GM19468 (cell line): ENCODE measurements at regions not wholly inside any gene's neighbourhood (a gene's known extent, or its start where the extent isn't known, plus 50 kb on each side); places are given as distances from the start of the nearest gene placed in this dataset.
"Not testable (repeated sequence)": the region's sequence is repeated elsewhere in the genome, so short reads cannot be mapped to it uniquely, and the experiment has no call there.

ENCODE experiments used
- ATAC-seq: cut with Tn5 transposase; IDR thresholded peaks from one replicate; pipeline ENCODE4 v1.9.1; 2021; ENCODE audit warnings: mild to moderate bottlenecking, moderate library complexity, moderate number of reproducible peaks; ENCODE audit not compliant: unreplicated experiment; ENCODE audit errors: extremely low read depth

DNA sequence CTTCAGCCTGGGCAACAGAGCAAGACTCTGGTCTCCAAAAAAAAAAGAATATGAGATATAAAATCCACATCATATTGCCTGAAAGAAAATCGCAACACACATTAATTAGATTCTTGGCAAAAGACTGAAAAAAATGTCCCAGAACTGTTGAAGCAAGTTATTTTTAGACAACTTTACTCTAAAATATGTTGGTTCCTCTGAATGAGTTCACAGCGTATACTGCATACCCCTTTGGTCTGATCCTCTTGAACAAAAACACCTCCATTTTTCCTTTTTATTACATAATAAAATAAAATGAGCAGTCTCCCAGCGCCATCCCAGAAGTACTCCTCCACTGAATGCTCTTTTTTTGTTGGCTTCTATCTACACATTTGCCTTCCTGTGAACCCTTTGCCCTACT, 126.0 kb upstream of the TMEM170B start:
- no peak for ATAC-seq

DNA sequence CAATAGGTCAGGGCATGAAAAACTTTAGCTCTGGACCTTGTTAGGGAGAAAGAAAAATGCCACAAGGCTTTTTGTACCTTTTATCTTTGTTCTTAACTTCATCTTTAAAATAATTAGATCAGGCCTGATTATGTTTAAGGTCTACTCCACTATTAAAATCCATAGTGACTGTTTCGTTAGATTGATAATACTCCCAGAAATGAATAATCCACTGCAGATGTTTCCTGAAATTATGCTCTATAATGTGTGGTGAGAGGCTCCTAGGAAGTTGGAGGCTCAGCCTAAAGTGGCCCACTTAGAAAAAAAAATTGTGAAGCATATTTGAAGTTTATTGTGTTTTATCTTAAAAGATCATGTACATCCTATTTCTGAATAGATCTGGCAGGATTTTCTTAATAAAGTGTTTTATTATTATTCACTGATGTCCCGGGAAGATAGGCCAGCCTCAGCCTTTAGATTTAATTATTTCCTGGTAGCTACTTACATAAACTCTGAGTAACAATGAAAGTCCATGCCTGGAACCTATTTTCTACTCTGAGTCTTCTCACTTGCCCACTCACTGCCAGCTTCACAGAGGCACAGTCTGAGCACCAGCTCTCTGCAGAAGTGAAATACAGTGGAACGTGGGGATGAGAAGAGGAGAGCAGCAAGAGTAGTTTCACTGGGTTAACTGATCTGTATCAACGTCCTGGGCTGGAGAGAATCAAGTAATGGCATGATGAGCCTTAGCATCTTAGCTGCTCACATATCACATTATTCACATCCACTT, 126.8 kb upstream of the TMEM170B start:
- peak; percentile 64 for ATAC-seq

DNA sequence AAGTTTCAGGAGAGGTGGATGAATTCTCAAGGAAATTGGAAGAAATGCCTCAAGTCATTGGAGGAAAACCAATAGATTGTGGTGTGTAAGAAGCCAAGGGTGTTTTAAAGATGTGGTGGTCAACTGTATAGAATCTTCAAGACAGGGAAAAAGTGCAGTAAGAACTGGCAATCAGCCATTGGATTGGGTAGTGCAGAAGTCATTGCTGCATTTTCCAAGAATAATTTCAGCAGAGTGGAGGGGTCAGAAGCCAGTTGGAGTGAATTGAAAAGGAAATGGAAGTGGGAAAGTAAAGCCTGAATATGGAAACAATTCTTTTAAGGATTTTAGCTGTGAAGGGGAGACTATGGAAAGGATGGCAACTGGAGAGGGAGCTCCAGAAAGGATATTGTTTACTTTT, 128.2 kb upstream of the TMEM170B start:
- no peak for ATAC-seq

DNA sequence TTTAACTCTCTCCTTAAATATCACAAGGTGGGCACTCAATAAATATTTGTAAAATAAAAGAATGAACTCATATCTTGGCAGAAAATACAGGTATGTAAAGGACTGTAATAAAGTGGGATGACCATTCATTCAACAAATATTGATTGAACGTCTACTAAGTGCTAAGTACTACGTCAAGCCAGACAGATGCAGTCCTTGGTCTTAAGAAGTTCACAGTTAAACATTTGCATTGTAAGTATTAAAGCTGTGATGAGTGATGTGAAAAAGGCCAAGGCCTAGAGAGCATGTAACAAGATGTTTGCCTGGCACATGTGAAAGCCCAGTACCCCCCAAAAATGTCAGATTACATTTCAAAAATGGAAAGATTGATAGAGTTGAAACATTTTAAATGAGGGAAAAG, 130.1 kb upstream of the TMEM170B start:
- ATAC-seq, result no peak

DNA sequence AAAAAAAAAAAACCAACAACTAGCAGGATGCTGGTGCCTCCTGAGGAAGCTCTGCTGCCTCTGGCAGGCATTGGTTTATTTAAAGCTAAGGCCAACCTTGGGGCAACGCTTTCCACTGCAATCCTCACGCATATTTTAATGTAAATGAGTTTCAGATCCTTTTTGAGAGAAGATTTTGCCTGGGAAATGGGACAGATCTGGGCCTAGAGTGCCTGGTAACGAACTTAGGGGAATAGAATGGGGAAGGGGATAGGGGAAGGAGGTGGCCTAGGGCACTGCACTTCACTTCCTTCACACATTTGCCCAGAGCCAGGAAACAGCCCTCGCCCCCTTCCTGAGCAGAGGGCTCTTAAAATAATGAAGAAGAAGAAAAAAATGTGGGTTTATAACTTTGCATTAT, 132.7 kb upstream of the TMEM170B start:
- no peak for ATAC-seq

DNA sequence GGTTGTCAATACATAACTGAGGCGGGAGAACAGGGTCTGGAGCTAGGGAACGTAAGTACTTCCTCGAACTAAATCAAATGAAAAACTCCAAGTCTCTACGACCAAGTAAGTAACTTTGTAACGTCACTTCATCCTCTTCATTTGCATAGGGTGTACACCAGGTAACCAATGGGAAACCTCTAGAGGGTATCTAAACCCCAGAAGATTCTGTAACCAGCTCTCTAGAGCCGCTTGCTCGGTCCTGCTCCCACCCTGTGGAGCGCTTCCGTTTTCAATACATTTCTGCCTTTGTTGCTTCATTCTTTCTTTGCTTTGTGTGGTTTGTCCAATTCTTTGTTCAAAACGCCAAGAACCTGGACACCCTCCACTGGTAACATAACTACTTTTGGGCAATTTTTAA, 133.5 kb upstream of the TMEM170B start:
- no peak for ATAC-seq

DNA sequence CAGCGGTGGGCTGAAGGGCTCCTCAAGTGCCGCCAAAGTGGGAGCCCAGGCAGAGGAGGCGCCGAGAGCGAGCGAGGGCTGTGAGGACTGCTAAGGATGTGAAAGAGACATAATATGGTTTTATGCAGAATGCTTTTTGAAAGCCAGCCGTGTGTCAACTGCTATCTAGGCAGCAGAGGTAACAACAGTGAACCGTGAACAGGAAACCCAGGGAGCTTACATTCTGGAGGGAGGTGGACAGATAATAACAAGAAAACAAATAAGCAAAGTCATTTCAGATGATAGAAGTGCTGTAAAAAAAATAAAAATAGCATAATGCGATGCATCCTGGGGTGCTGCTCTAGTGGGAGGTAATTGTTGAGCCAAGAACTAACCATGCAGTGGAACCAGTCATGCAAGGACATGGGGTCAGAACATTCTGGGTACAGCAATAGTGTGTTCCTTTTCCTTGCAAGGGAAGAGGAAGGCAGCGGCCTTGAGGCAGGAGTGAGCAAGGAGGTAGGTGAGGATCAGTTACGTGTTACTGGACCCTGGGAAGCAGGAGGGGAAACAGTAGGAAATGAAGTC, 134.4 kb upstream of the TMEM170B start:
- ATAC-seq, result no peak

DNA sequence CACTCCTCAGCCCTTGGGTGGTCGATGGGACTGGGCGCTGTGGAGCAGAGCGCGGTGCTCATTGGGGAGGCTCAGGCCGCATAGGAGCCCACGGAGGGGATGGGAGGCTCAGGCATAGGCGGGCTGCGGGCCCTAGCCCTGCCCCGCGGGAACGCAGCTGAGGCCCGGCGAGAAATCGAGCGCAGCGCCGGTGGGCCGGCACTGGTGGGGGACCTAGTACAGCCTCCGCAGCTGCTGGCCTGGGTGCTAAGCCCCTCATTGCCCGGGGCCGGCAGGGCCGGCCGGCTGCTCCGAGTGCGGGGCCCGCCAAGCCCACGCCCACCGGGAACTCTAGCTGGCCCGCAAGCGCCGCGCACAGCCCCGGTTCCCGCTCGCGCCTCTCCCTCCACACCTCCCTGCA, 135.0 kb upstream of the TMEM170B start:
- ATAC-seq, result not testable (repeated sequence)

DNA sequence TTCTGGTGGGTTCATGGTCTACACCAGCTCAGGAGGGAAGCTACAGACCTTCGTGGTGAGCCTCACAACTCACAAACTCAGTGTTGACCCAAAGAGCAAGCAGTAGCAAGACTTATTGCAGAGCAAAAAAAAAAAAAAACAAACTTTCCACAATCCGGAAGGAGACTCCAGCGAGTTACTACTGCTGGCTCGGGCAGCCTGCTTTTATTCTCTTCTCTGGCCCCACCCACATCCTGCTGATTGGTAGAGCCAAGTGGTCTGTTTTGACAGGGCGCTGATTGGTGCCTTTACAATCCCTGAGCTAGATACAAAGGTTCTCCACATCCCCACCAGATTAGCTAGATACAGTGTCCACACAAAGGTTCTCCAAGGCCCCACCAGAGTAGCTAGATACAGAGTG, 135.6 kb upstream of the TMEM170B start:
- not testable (repeated sequence) for ATAC-seq

DNA sequence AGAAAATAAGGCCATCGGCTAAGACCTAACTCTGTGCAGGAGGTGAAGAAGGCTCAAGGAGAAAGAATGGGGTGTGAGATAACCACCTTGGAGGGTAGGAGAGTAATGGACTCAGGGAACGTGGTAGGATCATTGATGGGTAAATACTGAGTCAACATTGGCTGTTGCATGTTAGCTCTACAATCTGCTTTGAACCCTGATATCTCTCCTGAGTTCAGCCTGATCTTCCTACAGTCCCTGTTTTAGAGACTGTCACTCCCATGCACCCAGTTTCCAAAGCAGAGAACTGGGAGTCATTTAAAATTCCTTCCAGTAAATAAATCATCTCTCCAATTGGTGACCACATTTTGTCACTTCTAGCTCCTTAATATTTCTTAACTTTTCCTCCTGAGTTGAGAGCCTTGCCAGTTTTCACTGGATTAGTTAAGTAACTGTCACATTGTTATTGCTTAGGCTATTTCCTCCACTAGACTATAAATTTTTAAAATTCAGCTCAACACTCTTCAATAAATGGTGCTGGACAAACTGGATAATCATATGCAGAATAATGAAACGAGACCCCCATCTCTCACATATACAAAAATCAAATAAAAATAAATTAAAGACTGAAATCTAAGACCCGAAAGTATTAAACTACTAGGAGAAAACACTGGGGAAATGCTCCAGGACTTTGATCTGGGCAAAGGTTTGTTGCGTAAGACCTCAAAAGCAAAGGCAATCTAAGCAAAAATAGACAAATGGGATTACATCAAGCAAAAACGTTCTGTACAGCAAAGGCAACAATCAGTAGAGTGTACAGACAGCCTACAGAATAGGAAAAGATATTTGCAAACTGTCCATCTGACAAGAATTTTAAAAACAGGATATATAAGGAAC, 138.9 kb upstream of the TMEM170B start:
- no peak for ATAC-seq

DNA sequence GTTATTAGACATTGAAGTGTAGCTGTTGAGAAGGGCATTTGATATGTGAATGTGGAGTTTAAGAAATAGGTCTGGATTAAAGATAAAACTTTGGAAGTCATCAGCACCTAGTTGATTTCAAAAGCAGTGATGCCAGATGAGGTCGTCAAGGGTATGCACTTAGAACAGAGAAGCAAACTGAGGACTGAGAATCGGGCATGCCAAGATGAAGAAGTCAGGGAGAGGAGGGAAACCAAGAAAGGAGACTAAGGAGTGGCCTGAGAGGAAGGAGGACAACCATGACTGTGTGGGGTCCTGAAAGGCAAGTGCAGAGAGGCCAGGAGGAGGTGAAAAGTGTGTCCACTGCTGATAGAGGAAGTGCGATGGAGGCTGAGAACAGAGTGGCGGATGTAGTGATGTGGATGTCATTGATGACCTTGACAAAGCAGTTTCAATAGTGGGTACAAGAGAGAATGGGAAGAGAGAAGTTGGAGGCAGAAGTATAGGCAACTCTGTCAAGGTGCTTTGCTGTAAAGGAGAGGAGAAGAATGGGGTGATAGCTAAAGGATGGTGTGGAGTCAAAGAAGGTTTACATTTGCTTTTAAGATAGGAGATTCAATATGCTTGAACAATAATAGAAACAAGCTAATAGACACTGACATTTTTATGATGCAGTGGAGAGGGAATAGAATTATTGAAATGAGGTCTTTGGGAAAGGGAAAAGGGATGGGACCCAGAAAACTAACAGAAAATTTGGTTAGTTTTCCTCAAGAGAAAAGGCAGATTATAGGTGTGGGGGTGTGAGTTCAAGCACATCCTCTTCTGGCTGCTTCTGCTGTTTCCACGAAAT, 139.7 kb upstream of the TMEM170B start:
- ATAC-seq, result no peak

DNA sequence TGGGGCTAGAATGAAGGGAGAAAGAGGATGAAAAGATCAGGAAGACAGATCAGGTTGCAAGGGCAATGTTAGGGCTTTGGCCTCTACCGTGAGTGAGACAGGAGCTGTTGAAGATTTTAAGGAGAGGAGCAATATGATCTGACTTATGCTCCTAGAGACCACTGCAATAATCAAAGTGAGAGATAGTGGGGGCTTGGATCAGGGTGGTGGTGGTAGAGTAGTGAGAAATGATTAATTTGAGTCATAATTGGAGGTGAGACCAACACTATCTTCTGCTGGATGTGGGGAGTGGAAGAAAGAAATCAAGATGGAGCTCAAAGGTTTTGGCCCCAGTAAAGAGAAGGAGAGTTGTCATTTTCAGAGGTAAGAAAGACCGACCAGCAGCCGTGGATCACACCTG, 140.7 kb upstream of the TMEM170B start:
- ATAC-seq, result no peak

DNA sequence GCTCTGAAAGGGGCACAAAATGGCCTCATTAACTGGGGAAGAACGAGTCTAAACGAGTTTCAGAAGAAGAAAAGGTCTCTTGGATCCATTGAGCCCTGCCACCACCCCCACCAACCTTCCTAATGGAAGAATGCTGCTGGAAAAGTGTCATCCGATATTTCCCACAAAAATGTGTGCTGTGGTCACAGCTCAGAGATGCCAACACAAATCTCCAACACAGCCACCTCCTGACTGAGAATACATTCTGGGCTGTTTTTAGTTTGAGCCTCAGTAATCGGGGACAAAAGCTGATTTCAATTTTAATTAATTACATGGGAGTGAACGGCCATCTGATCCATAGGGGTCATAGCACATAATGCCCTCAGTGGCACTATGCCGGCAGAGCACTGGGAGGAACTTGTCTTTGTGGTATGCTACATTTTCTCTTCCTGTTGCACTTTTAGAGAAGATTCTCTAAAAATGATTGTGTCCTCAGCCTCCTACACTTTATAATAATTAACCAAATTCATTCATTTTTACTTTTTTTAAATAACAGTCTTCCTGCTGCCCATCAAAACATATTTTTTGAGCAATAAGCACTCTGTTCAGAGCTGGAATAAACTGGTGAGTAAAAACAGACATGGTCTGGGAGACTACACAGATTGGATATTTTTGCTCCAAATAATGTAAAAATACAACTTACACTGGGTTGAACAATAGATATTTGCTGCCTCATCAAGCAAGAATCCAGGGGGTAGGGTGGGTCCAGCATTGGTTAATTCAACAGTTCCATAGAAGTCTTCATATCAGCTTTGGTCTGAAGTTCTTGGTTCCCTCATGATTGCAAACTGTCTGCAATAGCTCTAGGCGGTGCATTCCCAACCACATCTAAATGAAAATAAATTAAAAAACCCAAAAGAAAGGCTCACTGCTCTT, 143.6 kb upstream of the TMEM170B start:
- peak; percentile 43 for ATAC-seq

DNA sequence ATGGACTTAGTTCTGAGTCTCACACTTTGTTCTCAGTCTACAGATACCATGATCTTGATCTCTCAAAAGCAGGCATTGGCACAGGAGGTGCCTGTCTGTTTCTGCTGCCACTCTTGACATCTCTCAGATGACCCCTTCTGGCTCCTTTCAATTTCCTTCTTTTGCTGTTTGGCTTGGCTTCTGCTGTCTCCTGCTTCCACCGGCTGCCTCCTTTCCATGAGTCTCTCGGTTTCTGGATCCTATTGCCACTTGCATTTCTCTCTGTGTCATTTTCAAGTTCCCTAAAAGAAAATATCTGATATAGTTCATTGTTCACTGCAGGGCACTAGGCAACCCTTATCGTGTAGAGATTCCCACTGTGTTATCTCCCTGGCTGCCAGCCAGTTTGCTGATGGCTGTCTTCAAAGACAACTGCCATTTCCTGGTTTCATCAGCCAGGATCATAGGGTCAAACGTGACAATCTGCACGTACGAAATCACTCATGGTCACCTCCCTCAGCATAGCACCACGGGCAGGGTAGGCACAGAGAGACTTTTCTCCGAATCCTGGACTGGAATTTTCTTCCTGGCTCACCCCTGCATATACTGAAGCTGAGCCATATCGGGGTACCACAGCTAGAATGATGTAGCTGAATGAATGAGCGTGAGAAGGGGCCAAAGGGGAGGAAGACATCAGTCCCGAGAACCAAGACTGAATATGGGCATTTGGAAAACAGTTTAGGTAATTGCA, 144.6 kb upstream of the TMEM170B start:
- ATAC-seq, result no peak

DNA sequence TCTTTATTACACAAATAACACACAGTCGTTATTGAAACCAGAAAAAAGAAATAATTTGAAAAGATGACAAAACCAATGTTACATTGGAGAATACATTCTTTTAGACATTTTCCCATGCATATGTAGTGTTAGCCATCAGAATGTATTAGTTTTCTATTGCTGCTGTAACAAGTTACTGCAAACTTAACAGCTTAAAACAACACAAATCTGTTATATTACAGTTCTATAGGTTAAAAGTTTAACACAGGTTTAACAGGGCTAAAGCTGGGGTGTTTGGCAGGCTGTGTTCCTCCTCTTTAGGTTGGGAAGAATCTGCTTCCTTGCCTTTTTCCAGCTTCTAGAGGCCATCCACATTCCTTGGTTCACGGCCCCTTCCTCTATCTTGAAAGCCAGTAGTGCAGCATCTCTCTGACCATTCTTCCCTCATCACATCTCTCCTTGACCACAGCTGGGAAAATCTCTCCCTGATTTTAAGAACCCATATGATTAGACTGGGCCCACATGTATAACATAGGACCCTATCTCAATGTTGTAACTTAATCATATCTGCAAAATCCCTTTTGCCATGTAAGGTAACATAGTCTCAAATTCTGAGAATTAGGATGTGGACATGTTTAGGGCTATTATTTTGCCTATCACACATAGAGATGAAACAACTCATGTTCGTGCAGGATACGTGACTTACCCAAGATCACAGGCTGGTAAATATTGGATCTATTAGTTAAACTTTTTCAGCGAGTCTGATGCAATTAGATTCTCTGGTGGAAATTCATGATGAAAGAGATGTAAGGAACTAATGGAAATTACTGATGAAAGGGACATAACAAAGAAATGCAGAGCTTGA, 145.4 kb upstream of the TMEM170B start:
- ATAC-seq, result no peak

DNA sequence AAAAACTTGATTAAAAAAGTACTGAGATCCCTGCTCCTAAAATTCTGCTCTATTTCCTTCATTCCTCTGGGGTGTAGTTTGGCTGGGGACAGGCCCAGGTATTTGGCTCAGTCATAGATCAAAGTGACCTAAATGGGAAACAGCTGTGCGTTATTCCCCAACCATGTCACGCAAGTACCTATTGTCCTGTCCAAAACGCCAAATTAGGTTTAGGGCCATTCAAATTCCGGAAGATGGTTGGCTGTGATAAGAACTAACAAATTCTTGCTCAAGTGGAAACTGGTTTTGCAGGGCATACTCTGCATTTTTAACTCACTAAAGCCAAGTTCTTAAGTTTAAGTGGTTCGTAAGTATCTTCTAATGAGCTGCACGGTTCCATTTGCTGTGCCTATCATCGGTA, 147.6 kb upstream of the TMEM170B start:
- no peak for ATAC-seq

DNA sequence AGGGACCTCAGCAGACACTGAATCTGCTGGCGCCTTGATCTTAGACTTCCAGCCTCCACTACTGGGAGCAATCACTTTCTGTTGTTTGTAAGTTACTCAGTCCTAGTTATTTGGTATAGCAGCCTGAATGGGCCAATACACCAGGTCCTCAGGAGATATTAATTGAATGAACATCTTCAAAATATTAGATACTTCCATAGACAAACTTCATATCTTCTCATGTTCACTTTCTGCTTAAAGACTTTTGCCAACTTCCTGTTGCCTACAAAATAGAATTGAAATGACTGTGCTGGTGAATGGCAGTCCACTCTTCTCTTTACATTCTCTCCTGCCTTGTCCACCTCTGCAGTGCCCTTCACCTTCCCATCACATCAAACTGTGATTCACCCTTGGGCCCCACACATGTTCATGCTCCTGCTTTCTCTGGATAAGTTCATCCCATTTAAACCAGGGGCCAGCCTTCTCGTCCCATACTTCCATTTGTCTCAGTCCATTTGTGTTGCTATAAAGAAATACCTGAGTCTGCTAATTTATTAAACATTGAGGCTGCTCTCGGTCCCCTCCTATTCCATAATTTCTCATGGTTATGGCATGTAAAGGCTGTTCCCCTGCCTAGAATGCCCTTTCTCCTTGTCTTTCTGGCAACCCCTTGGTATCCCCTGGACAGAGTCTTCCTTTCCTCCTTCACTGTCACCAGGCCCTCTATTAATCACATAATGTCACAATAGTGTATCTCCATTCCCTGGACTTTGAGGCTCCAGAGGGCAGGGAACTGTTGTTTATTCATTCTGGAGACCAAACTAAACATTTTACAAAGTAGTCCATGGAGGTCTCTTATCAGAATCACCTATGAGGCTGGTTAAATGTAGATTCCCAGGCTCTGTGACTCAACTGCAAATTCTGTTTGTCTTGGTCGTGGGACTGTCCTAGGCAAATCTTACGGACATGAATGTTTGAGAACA, 148.3 kb upstream of the TMEM170B start:
- ATAC-seq, result no peak
